PFSK-1 (cell line): ENCODE measurements at regions not wholly inside any gene's neighbourhood (a gene's known extent, or its start where the extent isn't known, plus 50 kb on each side); places are given as distances from the start of the nearest gene placed in this dataset.

Source experiments
- FOXP2 ChIP-seq: optimal IDR thresholded peaks from 2 replicates; pipeline ENCODE3; 2011; ENCODE audit warnings: borderline replicate concordance, control low read depth, inconsistent platforms; ENCODE audit not compliant: insufficient read depth; ENCODE audit errors: extremely low read length, extremely low read depth
- POLR2AphosphoS5 ChIP-seq: IDR thresholded peaks from 2 replicates; pipeline ENCODE4 v1.6.1; 2012; ENCODE audit warnings: low read depth, mild to moderate bottlenecking, control low read depth, low read length, moderate library complexity
- SIN3A ChIP-seq: IDR thresholded peaks from 2 replicates; pipeline ENCODE4 v1.6.1; 2012; ENCODE audit warnings: mild to moderate bottlenecking, low read length, moderate library complexity, borderline replicate concordance; ENCODE audit not compliant: insufficient read depth
- TAF1 ChIP-seq: IDR thresholded peaks from 2 replicates; pipeline ENCODE4 v1.6.1; 2012; ENCODE audit warnings: low read length, control low read depth, borderline replicate concordance; ENCODE audit not compliant: insufficient read depth
- TF ChIP-seq, protein P1 (sequence below), 2 experiments: IDR thresholded peaks; 2 replicates each; pipeline versions ENCODE4 v1.6.1 to v1.8.0; 2011 to 2012; ENCODE audit warnings: low read depth in 2 of 2, low read length in 2 of 2, control low read depth in 1 of 2, inconsistent platforms in 1 of 2, mild to moderate bottlenecking in 1 of 2, moderate library complexity in 1 of 2; ENCODE audit not compliant: insufficient read depth in 1 of 2

DNA sequence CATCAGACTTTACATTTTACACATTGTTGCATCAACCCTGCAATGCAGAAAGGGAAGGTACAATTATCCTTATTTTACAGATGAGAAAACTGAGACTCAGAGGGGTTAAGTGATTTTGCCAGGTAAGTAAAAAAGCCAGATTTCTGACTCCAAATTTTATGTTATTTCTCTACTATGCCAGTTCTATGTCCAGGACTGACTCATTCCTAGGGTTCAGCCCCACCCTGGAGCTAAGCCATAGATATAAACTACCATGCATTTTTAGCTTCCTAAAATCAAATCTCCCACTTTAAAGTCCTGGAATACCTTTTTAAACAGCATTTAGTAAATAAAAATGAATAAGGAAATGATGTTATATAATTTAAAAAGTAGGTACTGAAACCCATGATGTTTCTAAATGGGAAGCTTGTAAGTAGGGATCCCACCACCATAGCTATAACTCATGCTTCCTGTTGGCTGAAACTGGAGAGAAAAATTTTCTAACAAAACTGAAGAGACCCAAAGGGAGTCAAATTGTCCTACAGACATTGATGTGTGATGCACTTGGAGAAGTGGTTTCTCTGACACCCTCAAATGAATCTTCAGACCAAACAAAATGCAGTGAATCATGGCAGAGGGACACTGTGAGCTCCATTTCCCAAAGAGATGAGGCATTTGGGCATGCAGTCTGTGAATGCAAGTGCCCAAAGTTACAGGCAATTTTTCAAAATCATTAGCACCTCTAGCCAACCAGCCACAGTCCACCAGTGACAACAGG lies 301.7 kb upstream of the UMPS start:
- no peak for TF ChIP-seq POLR2AphosphoS5
- TF ChIP-seq FOXP2: no peak
- TF ChIP-seq SIN3A: no peak
- TF ChIP-seq, protein P1, sequence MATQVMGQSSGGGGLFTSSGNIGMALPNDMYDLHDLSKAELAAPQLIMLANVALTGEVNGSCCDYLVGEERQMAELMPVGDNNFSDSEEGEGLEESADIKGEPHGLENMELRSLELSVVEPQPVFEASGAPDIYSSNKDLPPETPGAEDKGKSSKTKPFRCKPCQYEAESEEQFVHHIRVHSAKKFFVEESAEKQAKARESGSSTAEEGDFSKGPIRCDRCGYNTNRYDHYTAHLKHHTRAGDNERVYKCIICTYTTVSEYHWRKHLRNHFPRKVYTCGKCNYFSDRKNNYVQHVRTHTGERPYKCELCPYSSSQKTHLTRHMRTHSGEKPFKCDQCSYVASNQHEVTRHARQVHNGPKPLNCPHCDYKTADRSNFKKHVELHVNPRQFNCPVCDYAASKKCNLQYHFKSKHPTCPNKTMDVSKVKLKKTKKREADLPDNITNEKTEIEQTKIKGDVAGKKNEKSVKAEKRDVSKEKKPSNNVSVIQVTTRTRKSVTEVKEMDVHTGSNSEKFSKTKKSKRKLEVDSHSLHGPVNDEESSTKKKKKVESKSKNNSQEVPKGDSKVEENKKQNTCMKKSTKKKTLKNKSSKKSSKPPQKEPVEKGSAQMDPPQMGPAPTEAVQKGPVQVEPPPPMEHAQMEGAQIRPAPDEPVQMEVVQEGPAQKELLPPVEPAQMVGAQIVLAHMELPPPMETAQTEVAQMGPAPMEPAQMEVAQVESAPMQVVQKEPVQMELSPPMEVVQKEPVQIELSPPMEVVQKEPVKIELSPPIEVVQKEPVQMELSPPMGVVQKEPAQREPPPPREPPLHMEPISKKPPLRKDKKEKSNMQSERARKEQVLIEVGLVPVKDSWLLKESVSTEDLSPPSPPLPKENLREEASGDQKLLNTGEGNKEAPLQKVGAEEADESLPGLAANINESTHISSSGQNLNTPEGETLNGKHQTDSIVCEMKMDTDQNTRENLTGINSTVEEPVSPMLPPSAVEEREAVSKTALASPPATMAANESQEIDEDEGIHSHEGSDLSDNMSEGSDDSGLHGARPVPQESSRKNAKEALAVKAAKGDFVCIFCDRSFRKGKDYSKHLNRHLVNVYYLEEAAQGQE (IDR thresholded peaks at IDR 0.05; ENCODE audit: insufficient read depth in 1 of 2, low read depth in 2 of 2, low read length in 2 of 2): no peak
- TF ChIP-seq TAF1: no peak

GRCh38 chr3:124429129-124429815 lies 301.0 kb upstream of the UMPS start:
- TF ChIP-seq TAF1 (no peak), FOXP2 (no peak)
- TF ChIP-seq, protein P1 (IDR thresholded peaks at IDR 0.05; ENCODE audit: insufficient read depth in 1 of 2, low read depth in 2 of 2, low read length in 2 of 2): no peak

- TF ChIP-seq SIN3A (no peak), FOXP2 (no peak), POLR2AphosphoS5 (no peak), TAF1 (no peak)
- TF ChIP-seq, protein P1 (IDR thresholded peaks at IDR 0.05; ENCODE audit: insufficient read depth in 1 of 2, low read depth in 2 of 2, low read length in 2 of 2): no peak
Observed at GRCh38 chr3:124431331-124431994, 298.8 kb upstream of the UMPS start.

GRCh38 chr3:124434176-124434575 lies 296.1 kb upstream of the UMPS start:
- TF ChIP-seq, protein P1 (IDR thresholded peaks at IDR 0.05; ENCODE audit: insufficient read depth in 1 of 2, low read depth in 2 of 2, low read length in 2 of 2): no peak
- TF ChIP-seq SIN3A (no peak), POLR2AphosphoS5 (no peak), TAF1 (no peak), FOXP2 (no peak)
